Hypothalamus (tissue), 51 donors: ENCODE measurements at regions not wholly inside any gene's neighbourhood (a gene's known extent, or its start where the extent isn't known, plus 50 kb on each side); places are given as distances from the start of the nearest gene placed in this dataset.
"Not testable (repeated sequence)": the region's sequence is repeated elsewhere in the genome, so short reads cannot be mapped to it uniquely, and the experiment has no call there.

Source experiments
- DNase-seq, 51 donors: peaks; one replicate each; lab custom pipeline; 2025; lab: John Stamatoyannopoulos, UW

GRCh38 chr13:66072097-66072496 is 1158.0 kb downstream of the PCDH9 start:
- DNase-seq: not testable (repeated sequence)

- peak in 3 of 51 donors; percentile 1 to 5 (median 3) for DNase-seq
Observed at GRCh38 chr13:66071608-66072007, 1158.5 kb downstream of the PCDH9 start.

- DNase-seq: no peak
Observed at GRCh38 chr13:66071029-66071428, 1159.1 kb downstream of the PCDH9 start.

- DNase-seq: no peak
Observed at GRCh38 chr13:66069570-66069969, 1160.6 kb downstream of the PCDH9 start.

GRCh38 chr13:66068683-66069082 is 1161.5 kb downstream of the PCDH9 start:
- no peak for DNase-seq

GRCh38 chr13:66048888-66049287 is 1181.2 kb downstream of the PCDH9 start:
- no peak for DNase-seq

- no peak for DNase-seq
Observed at GRCh38 chr13:66040506-66040905, 1189.6 kb downstream of the PCDH9 start.

GRCh38 chr13:66037096-66037495 is 1193.0 kb downstream of the PCDH9 start:
- no peak for DNase-seq

GRCh38 chr13:66036636-66037035 is 1193.5 kb downstream of the PCDH9 start:
- no peak for DNase-seq

- DNase-seq: no peak
Observed at GRCh38 chr13:66036024-66036614, 1194.0 kb downstream of the PCDH9 start.

GRCh38 chr13:66033924-66034323 is 1196.2 kb downstream of the PCDH9 start:
- DNase-seq: no peak

GRCh38 chr13:66021846-66022245 is 1208.3 kb downstream of the PCDH9 start:
- no peak for DNase-seq

- no peak for DNase-seq
Observed at GRCh38 chr13:66014771-66015170, 1215.4 kb downstream of the PCDH9 start.

GRCh38 chr13:66009241-66009640 is 1220.9 kb downstream of the PCDH9 start:
- no peak for DNase-seq

GRCh38 chr13:66003558-66003957 is 1226.6 kb downstream of the PCDH9 start:
- no peak for DNase-seq

GRCh38 chr13:66001140-66001539 is 1229.0 kb downstream of the PCDH9 start:
- no peak for DNase-seq

- no peak for DNase-seq
Observed at GRCh38 chr13:65999411-65999810, 1230.7 kb downstream of the PCDH9 start.

GRCh38 chr13:65990684-65991083 is 1239.5 kb downstream of the PCDH9 start:
- no peak for DNase-seq

- DNase-seq: no peak
Observed at GRCh38 chr13:65985612-65986011, 1244.5 kb downstream of the PCDH9 start.

- no peak for DNase-seq
Observed at GRCh38 chr13:65977525-65977924, 1252.6 kb downstream of the PCDH9 start.

GRCh38 chr13:65971541-65971940 is 1258.6 kb downstream of the PCDH9 start:
- peak in 2 of 51 donors; percentile 4 for DNase-seq

GRCh38 chr13:65966991-65967451 is 1263.1 kb downstream of the PCDH9 start:
- no peak for DNase-seq

- DNase-seq: no peak
Observed at GRCh38 chr13:65965501-65965900, 1264.6 kb downstream of the PCDH9 start.
